GM20000 (cell line): ENCODE measurements at regions not wholly inside any gene's neighbourhood (a gene's known extent, or its start where the extent isn't known, plus 50 kb on each side); places are given as distances from the start of the nearest gene placed in this dataset.

Experiments used
- DNase-seq: peaks from one replicate; pipeline ENCODE4 v3.0.0; 2012; ENCODE audit warnings: low spot score
- TF ChIP-seq, protein P1 (sequence below): IDR thresholded peaks from 2 replicates; pipeline ENCODE4 v1.5.1; 2012; ENCODE audit warnings: mild to moderate bottlenecking, control low read depth; ENCODE audit errors: extremely low read depth, missing control alignments

DNA sequence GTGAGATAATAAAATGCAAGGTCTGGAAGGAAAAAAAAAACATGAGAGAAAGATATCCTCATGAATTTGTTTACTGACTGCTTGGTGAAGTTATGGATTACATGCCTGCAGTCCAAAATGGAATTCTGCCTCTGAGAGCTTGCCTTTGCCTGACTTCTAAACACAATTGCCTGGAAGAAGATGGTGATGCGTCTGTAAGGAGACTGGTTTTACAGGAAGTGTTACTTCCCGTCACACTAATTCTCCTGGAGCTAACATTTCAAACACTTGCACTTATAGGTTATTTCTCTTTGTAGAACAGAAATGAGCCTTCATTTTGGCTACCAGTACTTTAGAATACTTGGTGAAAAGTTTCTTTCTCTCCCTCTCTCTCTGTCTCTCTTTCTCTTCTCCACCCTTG lies 884.3 kb downstream of the TSN start:
- no peak for DNase-seq
- TF ChIP-seq, protein P1, sequence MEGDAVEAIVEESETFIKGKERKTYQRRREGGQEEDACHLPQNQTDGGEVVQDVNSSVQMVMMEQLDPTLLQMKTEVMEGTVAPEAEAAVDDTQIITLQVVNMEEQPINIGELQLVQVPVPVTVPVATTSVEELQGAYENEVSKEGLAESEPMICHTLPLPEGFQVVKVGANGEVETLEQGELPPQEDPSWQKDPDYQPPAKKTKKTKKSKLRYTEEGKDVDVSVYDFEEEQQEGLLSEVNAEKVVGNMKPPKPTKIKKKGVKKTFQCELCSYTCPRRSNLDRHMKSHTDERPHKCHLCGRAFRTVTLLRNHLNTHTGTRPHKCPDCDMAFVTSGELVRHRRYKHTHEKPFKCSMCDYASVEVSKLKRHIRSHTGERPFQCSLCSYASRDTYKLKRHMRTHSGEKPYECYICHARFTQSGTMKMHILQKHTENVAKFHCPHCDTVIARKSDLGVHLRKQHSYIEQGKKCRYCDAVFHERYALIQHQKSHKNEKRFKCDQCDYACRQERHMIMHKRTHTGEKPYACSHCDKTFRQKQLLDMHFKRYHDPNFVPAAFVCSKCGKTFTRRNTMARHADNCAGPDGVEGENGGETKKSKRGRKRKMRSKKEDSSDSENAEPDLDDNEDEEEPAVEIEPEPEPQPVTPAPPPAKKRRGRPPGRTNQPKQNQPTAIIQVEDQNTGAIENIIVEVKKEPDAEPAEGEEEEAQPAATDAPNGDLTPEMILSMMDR, result no peak

DNA sequence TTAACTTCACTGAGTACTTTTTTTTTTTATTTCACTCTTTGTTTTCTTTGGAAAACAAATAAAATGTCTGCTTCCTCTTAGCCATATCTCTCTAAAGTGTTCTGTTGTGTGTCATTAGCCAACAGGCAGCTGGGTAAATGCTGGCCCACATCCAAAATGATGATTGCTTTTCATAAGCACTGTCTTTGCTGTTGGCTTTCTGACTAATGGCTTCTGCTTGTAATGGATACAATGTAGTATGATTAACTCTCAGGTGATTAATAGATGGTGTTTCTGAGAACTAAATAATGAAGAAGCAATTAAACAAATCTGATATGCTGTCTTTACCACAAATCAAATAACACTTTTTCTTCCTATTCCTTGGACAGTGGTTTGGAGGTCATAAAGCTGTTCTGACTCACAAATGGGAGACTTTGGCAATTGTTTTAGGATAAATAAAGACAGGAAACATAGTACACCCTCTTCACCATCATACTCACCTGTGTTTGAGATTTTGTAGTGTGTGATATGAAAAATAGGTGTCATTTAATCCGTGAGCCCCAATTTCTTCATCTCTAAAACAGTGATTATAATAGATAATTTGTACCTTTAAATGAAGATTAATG lies 888.4 kb downstream of the TSN start:
- TF ChIP-seq, protein P1, result no peak
- no peak for DNase-seq

DNA sequence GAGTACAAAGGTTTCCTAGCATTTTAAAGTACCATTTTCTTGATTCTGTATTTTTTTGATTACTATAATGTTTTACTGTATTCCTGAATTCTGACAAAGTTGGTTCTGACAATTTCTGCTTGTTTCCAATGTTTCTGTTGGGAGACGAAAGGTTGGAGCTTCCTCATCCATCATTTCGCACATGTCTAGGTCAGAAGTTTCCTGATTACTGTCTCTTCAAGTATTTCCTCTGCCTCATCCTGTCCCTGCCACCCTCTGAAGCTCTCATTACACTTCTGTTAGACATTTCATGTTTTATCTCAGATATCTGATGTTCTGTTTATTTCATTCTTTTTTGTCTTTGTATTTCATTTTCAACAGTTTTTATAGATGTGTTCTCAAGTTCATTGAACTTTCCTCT lies 895.8 kb downstream of the TSN start:
- no peak for DNase-seq
- TF ChIP-seq, protein P1, result no peak

DNA sequence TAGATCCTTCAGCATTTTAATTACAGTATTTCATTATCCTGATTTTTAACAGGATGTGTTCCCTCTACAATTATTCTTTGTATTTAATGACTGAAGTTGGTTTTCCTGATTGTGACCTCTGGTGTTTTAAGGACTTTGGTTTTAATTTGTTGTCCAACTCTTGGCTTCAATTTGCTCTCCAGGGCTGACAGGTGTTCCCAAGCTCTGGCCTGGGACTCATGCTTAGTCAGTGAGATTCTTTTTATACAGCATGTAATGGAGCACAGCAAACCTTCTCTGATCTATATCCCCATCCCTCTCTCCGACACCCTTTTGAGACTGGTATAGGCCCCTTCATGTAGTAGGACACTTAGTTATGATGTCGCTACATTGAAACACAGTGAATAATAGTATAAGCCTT lies 896.3 kb downstream of the TSN start:
- TF ChIP-seq, protein P1, result no peak
- no peak for DNase-seq

DNA sequence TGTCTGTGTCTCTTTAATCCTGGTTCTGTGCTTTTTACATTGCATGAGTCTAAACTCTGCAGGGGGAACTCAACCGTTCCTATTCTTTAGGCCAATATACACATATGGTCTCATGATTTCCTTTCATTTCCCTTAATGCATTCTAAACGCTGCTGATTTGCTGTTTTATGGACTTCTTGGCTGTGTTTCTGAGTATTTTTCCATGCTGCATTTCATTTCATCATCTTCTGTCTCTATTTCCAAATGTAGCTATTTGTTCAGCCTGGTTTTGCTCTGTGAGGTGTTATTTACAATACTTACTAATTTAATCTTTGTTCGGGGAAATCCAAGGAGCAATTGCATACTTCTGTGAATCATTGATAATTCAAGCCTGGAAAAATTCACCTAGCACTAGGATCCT lies 897.2 kb downstream of the TSN start:
- no peak for DNase-seq
- TF ChIP-seq, protein P1, result no peak

DNA sequence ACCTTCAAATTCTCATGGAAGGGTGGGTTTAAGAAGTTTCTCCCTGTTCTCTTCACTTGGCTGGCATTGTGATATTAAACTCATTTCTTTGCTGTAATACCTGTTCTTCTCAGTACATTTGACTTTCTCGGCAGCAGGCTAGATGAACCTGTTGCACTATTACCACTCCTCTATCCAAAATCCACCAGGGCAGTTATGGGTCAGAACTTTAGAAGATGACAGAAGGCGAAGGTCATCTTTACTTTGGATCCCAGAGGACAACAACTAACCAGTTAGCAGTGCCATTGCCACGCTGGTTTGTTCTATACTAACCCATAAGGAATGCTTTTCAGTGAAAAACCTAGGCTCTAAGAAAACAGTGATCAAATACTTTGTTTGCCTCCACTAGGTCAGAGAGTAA lies 901.0 kb downstream of the TSN start:
- TF ChIP-seq, protein P1, result no peak
- no peak for DNase-seq

DNA sequence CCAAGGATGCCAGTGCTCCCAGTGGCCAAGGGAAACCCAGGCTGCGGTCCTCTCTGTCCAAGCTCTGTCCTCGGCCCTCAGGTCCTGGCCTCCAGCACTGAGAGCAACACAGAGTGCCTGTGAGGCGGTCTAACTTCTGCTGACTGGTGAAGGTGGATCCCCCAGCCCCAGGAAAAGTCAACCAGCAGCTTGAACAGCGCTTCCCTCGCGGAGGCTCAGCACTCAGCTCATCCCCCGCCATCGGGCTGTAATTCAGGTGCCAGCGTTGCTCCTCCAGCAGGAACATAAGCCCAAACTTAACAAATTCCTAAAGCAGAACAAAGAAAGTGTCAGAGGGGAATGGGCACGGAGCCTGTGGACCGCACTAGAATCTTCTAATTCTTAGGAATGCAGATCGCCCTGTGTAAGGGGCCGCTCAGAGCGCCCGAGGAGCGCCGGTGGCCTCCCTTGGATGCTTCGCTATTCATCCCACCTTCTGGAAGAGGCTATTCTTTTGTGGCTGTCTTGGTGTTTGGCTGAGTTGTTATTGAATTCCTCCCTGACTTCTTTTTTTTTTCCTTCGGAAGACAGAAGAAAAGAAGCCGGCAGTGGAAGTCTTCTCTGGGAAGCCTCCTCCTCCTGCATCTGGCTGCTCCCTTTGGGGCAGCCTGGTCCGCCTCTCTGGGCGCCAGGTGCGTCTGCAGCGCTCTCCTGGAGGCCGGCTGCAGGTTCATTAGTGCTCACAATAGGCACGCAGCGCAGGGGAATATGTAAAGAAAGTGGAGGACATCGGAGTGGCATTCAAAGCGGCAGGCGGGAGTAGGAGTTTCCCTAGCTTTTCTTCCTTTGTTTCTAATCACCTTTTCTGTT lies 905.6 kb downstream of the TSN start:
- DNase-seq, result no peak
- TF ChIP-seq, protein P1, result no peak
